ENCODE measurements at regions not wholly inside any gene's neighbourhood (a gene's known extent, or its start where the extent isn't known, plus 50 kb on each side); places are given as distances from the start of the nearest gene placed in this dataset.

- Histone ChIP-seq H3K27me3 (ENCODE audit: control insufficient read depth in 1 of 2, insufficient read depth in 2 of 2, low read length in 2 of 2) (peaks cover 19 to 24% of the 10 kb centered on the region in 2 donors), H3K4me1 (ENCODE audit: control insufficient read depth, insufficient read depth, low read length) (no peaks in the 10 kb centered on the region), H3K36me3 (ENCODE audit: control insufficient read depth in 2 of 2, insufficient read depth in 2 of 2, low read length in 2 of 2) (no peaks in the 10 kb centered on the region), H3K9me3 (ENCODE audit: control insufficient read depth in 2 of 2, low read length in 2 of 2) (peaks cover 0 to 3% of the 10 kb centered on the region in 2 donors), H3K4me3 (ENCODE audit: low read length in 2 of 2) (no peak overlapping the region), H3K9ac (ENCODE audit: low read length in 2 of 2) (no peak overlapping the region), H3K27ac (ENCODE audit: low read length) (no peak overlapping the region)
These were observed 68.6 kb upstream of the FOXA2 start for GRCh38 chr20:22652681-22653588.

- Histone ChIP-seq H3K9ac (ENCODE audit: low read length in 2 of 2) (no peak overlapping the region), H3K27ac (ENCODE audit: low read length) (no peak overlapping the region), H3K9me3 (ENCODE audit: control insufficient read depth in 2 of 2, low read length in 2 of 2) (peaks cover 0 to 3% of the 10 kb centered on the region in 2 donors), H3K4me1 (ENCODE audit: control insufficient read depth, insufficient read depth, low read length) (no peaks in the 10 kb centered on the region), H3K36me3 (ENCODE audit: control insufficient read depth in 2 of 2, insufficient read depth in 2 of 2, low read length in 2 of 2) (no peaks in the 10 kb centered on the region), H3K4me3 (ENCODE audit: low read length in 2 of 2) (no peak overlapping the region), H3K27me3 (ENCODE audit: control insufficient read depth in 1 of 2, insufficient read depth in 2 of 2, low read length in 2 of 2) (peaks cover 19 to 24% of the 10 kb centered on the region in 2 donors)
These were observed 69.6 kb upstream of the FOXA2 start for GRCh38 chr20:22653658-22654642.

- Histone ChIP-seq H3K9ac (ENCODE audit: low read length in 2 of 2) (no peak overlapping the region), H3K27me3 (ENCODE audit: control insufficient read depth in 1 of 2, insufficient read depth in 2 of 2, low read length in 2 of 2) (peaks cover 0 to 8% of the 10 kb centered on the region in 2 donors), H3K4me1 (ENCODE audit: control insufficient read depth, insufficient read depth, low read length) (no peaks in the 10 kb centered on the region), H3K36me3 (ENCODE audit: control insufficient read depth in 2 of 2, insufficient read depth in 2 of 2, low read length in 2 of 2) (no peaks in the 10 kb centered on the region), H3K9me3 (ENCODE audit: control insufficient read depth in 2 of 2, low read length in 2 of 2) (peaks cover 0 to 6% of the 10 kb centered on the region in 2 donors), H3K27ac (ENCODE audit: low read length) (no peak overlapping the region), H3K4me3 (ENCODE audit: low read length in 2 of 2) (no peak overlapping the region)
These were observed 79.2 kb upstream of the FOXA2 start for GRCh38 chr20:22663528-22664025.

GRCh38 chr20:22667198-22667597 is 82.8 kb upstream of the FOXA2 start:
- Histone ChIP-seq H3K9me3 (ENCODE audit: control insufficient read depth in 2 of 2, low read length in 2 of 2) (peaks cover 0 to 6% of the 10 kb centered on the region in 2 donors), H3K27me3 (ENCODE audit: control insufficient read depth in 1 of 2, insufficient read depth in 2 of 2, low read length in 2 of 2) (peaks cover 0 to 9% of the 10 kb centered on the region in 2 donors), H3K9ac (ENCODE audit: low read length in 2 of 2) (no peak overlapping the region), H3K36me3 (ENCODE audit: control insufficient read depth in 2 of 2, insufficient read depth in 2 of 2, low read length in 2 of 2) (no peaks in the 10 kb centered on the region), H3K4me1 (ENCODE audit: control insufficient read depth, insufficient read depth, low read length) (no peaks in the 10 kb centered on the region), H3K4me3 (ENCODE audit: low read length in 2 of 2) (no peak overlapping the region), H3K27ac (ENCODE audit: low read length) (no peak overlapping the region)

GRCh38 chr20:22672191-22672590 is 87.8 kb upstream of the FOXA2 start:
- Histone ChIP-seq H3K9ac (ENCODE audit: low read length in 2 of 2) (no peak overlapping the region), H3K9me3 (ENCODE audit: control insufficient read depth in 2 of 2, low read length in 2 of 2) (peaks cover 0 to 4% of the 10 kb centered on the region in 2 donors), H3K4me1 (ENCODE audit: control insufficient read depth, insufficient read depth, low read length) (no peaks in the 10 kb centered on the region), H3K4me3 (ENCODE audit: low read length in 2 of 2) (no peak overlapping the region), H3K27ac (ENCODE audit: low read length) (no peak overlapping the region), H3K36me3 (ENCODE audit: control insufficient read depth in 2 of 2, insufficient read depth in 2 of 2, low read length in 2 of 2) (no peaks in the 10 kb centered on the region), H3K27me3 (ENCODE audit: control insufficient read depth in 1 of 2, insufficient read depth in 2 of 2, low read length in 2 of 2) (peaks cover 0 to 5% of the 10 kb centered on the region in 2 donors)

- no peaks in the 10 kb centered on the region for H3K4me1 ChIP-seq (ENCODE audit: control insufficient read depth, insufficient read depth, low read length)
These were observed 89.1 kb upstream of the FOXA2 start for GRCh38 chr20:22673467-22673866.

GRCh38 chr20:22675341-22675740 is 91.0 kb upstream of the FOXA2 start:
- Histone ChIP-seq H3K27ac (ENCODE audit: low read length) (no peak overlapping the region), H3K36me3 (ENCODE audit: control insufficient read depth in 2 of 2, insufficient read depth in 2 of 2, low read length in 2 of 2) (no peaks in the 10 kb centered on the region), H3K9ac (ENCODE audit: low read length in 2 of 2) (no peak overlapping the region), H3K4me1 (ENCODE audit: control insufficient read depth, insufficient read depth, low read length) (no peaks in the 10 kb centered on the region), H3K9me3 (ENCODE audit: control insufficient read depth in 2 of 2, low read length in 2 of 2) (peaks cover 2 to 5% of the 10 kb centered on the region in 2 donors), H3K4me3 (ENCODE audit: low read length in 2 of 2) (no peak overlapping the region), H3K27me3 (ENCODE audit: control insufficient read depth in 1 of 2, insufficient read depth in 2 of 2, low read length in 2 of 2) (peaks cover 3 to 11% of the 10 kb centered on the region in 2 donors)

More at GRCh38 chr20:22673467-22673866, 89.1 kb upstream of the FOXA2 start:
- peaks cover 0 to 10% of the 10 kb centered on the region in 2 donors for H3K27me3 ChIP-seq (ENCODE audit: control insufficient read depth in 1 of 2, insufficient read depth in 2 of 2, low read length in 2 of 2)
- H3K4me3 ChIP-seq (ENCODE audit: low read length in 2 of 2) = no peak overlapping the region
- H3K9me3 ChIP-seq (ENCODE audit: control insufficient read depth in 2 of 2, low read length in 2 of 2) = peaks cover 0 to under 1% of the 10 kb centered on the region in 2 donors
- no peaks in the 10 kb centered on the region for H3K36me3 ChIP-seq (ENCODE audit: control insufficient read depth in 2 of 2, insufficient read depth in 2 of 2, low read length in 2 of 2)
- no peak overlapping the region for H3K9ac ChIP-seq (ENCODE audit: low read length in 2 of 2)
- no peak overlapping the region for H3K27ac ChIP-seq (ENCODE audit: low read length)

GRCh38 chr20:22678678-22679077 is 94.3 kb upstream of the FOXA2 start:
- Histone ChIP-seq H3K4me1 (ENCODE audit: control insufficient read depth, insufficient read depth, low read length) (no peaks in the 10 kb centered on the region), H3K4me3 (ENCODE audit: low read length in 2 of 2) (no peak overlapping the region), H3K9ac (ENCODE audit: low read length in 2 of 2) (no peak overlapping the region), H3K36me3 (ENCODE audit: control insufficient read depth in 2 of 2, insufficient read depth in 2 of 2, low read length in 2 of 2) (no peaks in the 10 kb centered on the region), H3K27ac (ENCODE audit: low read length) (no peak overlapping the region), H3K9me3 (ENCODE audit: control insufficient read depth in 2 of 2, low read length in 2 of 2) (peaks cover 2 to 5% of the 10 kb centered on the region in 2 donors), H3K27me3 (ENCODE audit: control insufficient read depth in 1 of 2, insufficient read depth in 2 of 2, low read length in 2 of 2) (peaks cover 3 to 14% of the 10 kb centered on the region in 2 donors)

GRCh38 chr20:22679197-22679596 is 94.8 kb upstream of the FOXA2 start:
- no peak overlapping the region for H3K4me3 ChIP-seq (ENCODE audit: low read length in 2 of 2)
- peaks cover 3 to 15% of the 10 kb centered on the region in 2 donors for H3K27me3 ChIP-seq (ENCODE audit: control insufficient read depth in 1 of 2, insufficient read depth in 2 of 2, low read length in 2 of 2)
- no peaks in the 10 kb centered on the region for H3K36me3 ChIP-seq (ENCODE audit: control insufficient read depth in 2 of 2, insufficient read depth in 2 of 2, low read length in 2 of 2)
- no peak overlapping the region for H3K9ac ChIP-seq (ENCODE audit: low read length in 2 of 2)
- no peaks in the 10 kb centered on the region for H3K4me1 ChIP-seq (ENCODE audit: control insufficient read depth, insufficient read depth, low read length)
- H3K9me3 ChIP-seq (ENCODE audit: control insufficient read depth in 2 of 2, low read length in 2 of 2) = peaks cover 2 to 5% of the 10 kb centered on the region in 2 donors
- no peak overlapping the region for H3K27ac ChIP-seq (ENCODE audit: low read length)

GRCh38 chr20:22680031-22680740 is 95.8 kb upstream of the FOXA2 start:
- H3K27ac ChIP-seq (ENCODE audit: low read length) = no peak overlapping the region
- H3K9me3 ChIP-seq (ENCODE audit: control insufficient read depth in 2 of 2, low read length in 2 of 2) = peaks cover 2 to 5% of the 10 kb centered on the region in 2 donors
- H3K36me3 ChIP-seq (ENCODE audit: control insufficient read depth in 2 of 2, insufficient read depth in 2 of 2, low read length in 2 of 2) = no peaks in the 10 kb centered on the region
- H3K4me1 ChIP-seq (ENCODE audit: control insufficient read depth, insufficient read depth, low read length) = no peaks in the 10 kb centered on the region
- peaks cover 3 to 18% of the 10 kb centered on the region in 2 donors for H3K27me3 ChIP-seq (ENCODE audit: control insufficient read depth in 1 of 2, insufficient read depth in 2 of 2, low read length in 2 of 2)
- H3K9ac ChIP-seq (ENCODE audit: low read length in 2 of 2) = no peak overlapping the region
- H3K4me3 ChIP-seq (ENCODE audit: low read length in 2 of 2) = no peak overlapping the region

Measured in stomach smooth muscle (tissue), 2 donors.